ENCODE measurements at regions not wholly inside any gene's neighbourhood (a gene's known extent, or its start where the extent isn't known, plus 50 kb on each side); places are given as distances from the start of the nearest gene placed in this dataset.

- no peak for TF ChIP-seq ZNF645 (tag by site-specific recombination; IDR thresholded peaks at IDR 0.05)
- TF ChIP-seq WT1 (tag by site-specific recombination; IDR thresholded peaks at IDR 0.05), result peak; percentile 90
- 0 out of 2 replicates have a peak, but pooled peaks have one; percentile 41 for TF ChIP-seq ZNF777 (tag by site-specific recombination; IDR thresholded peaks at IDR 0.05; ENCODE audit: borderline replicate concordance)
- peak; percentile 66 for TF ChIP-seq KLF1 (tag by site-specific recombination; IDR thresholded peaks at IDR 0.05)
- no peak for TF ChIP-seq ZNF354C (tag by site-specific recombination; IDR thresholded peaks at IDR 0.05; ENCODE audit: borderline replicate concordance, low read depth)
- no peak for TF ChIP-seq ZNF184 (tag by site-specific recombination; IDR thresholded peaks at IDR 0.05)
- peak; percentile 89 for TF ChIP-seq IKZF3 (tag by site-specific recombination; IDR thresholded peaks at IDR 0.05)
- TF ChIP-seq ZNF843 (tag by site-specific recombination; IDR thresholded peaks at IDR 0.05), result no peak
- TF ChIP-seq ZBTB49 (tag by site-specific recombination; IDR thresholded peaks at IDR 0.05; ENCODE audit: low read depth), result no peak
- no peak for TF ChIP-seq ZFP41 (tag by site-specific recombination; IDR thresholded peaks at IDR 0.05; ENCODE audit: borderline replicate concordance)
- TF ChIP-seq ZNF785 (tag by site-specific recombination; IDR thresholded peaks at IDR 0.05), result no peak
- no peak; the same call in 1 of the 2 replicates for TF ChIP-seq ZNF423 (tag by site-specific recombination; IDR thresholded peaks at IDR 0.05)
- TF ChIP-seq ZNF157 (tag by site-specific recombination; IDR thresholded peaks at IDR 0.05), result no peak
- peak; percentile 94 for TF ChIP-seq PRDM10 (tag by site-specific recombination; IDR thresholded peaks at IDR 0.05)
- TF ChIP-seq FEZF1 (tag by site-specific recombination; IDR thresholded peaks at IDR 0.05), result 0 out of 2 replicates have a peak, but pooled peaks have one; percentile 10
- no peak for TF ChIP-seq ZNF24 (tag by site-specific recombination; IDR thresholded peaks at IDR 0.05)
- no peak for TF ChIP-seq ZNF670 (tag by site-specific recombination; IDR thresholded peaks at IDR 0.05; ENCODE audit: low read depth)
- TF ChIP-seq ZIC2 (tag by site-specific recombination; IDR thresholded peaks at IDR 0.05), result peak; percentile 35
- TF ChIP-seq ZBTB17 (tag by site-specific recombination; IDR thresholded peaks at IDR 0.05), result peak; percentile 49
- no peak for TF ChIP-seq ZNF280D (tag by site-specific recombination; IDR thresholded peaks at IDR 0.05)
- no peak for TF ChIP-seq ZNF521 (tag by site-specific recombination; IDR thresholded peaks at IDR 0.05)
- peak; percentile 44; the same call in 1 of the 2 replicates for TF ChIP-seq ZNF561 (tag by site-specific recombination; IDR thresholded peaks at IDR 0.05; ENCODE audit: borderline replicate concordance)
- TF ChIP-seq ZBTB48 (tag by site-specific recombination; IDR thresholded peaks at IDR 0.05), result peak; percentile 95
- no peak for TF ChIP-seq ZNF302 (tag by site-specific recombination; IDR thresholded peaks at IDR 0.05; ENCODE audit: low read depth)
- no peak for TF ChIP-seq GLIS2 (tag by site-specific recombination; IDR thresholded peaks at IDR 0.05)
- TF ChIP-seq ZBTB20 (tag by site-specific recombination; IDR thresholded peaks at IDR 0.05), result peak; percentile 29; the same call in 1 of the 2 replicates
- TF ChIP-seq ZNF768 (tag by site-specific recombination; IDR thresholded peaks at IDR 0.05), result no peak
- no peak for TF ChIP-seq TRIM28 (IDR thresholded peaks at IDR 0.05; ENCODE audit: borderline replicate concordance, low read length)
- 0 out of 2 replicates have a peak, but pooled peaks have one; percentile 13 for TF ChIP-seq ZEB2 (tag by site-specific recombination; IDR thresholded peaks at IDR 0.05)
- TF ChIP-seq ZNF707 (tag by site-specific recombination; IDR thresholded peaks at IDR 0.05), result no peak
Measured at GRCh38 chr9:129460323-129461261, 160.3 kb downstream of the C9orf50 start (continued).
